ENCODE measurements at regions not wholly inside any gene's neighbourhood (a gene's known extent, or its start where the extent isn't known, plus 50 kb on each side); places are given as distances from the start of the nearest gene placed in this dataset.

GRCh38 chr22:49123621-49124192 lies 704.0 kb downstream of the BRD1 start:
- Mint-ChIP-seq H3K4me1 (no peaks in the 10 kb centered on the region), H3K4me3 (no peak overlapping the region), H3K9me3 (peaks cover 11% of the 10 kb centered on the region), H3K27me3 (peaks cover 5% of the 10 kb centered on the region), H3K36me3 (peaks cover 4% of the 10 kb centered on the region), H3K27ac (no peak overlapping the region)
- ATAC-seq (ENCODE audit: low read depth): no peak
- DNase-seq (ENCODE audit: low spot score in 2 of 2): no peak

- Mint-ChIP-seq H3K36me3 (peaks cover 4% of the 10 kb centered on the region), H3K27ac (no peak overlapping the region), H3K27me3 (peaks cover 5% of the 10 kb centered on the region), H3K4me1 (no peaks in the 10 kb centered on the region), H3K4me3 (no peak overlapping the region), H3K9me3 (peaks cover 8% of the 10 kb centered on the region)
- ATAC-seq (ENCODE audit: low read depth): no peak
- no peak for DNase-seq (ENCODE audit: low spot score in 2 of 2)
Observed at GRCh38 chr22:49119551-49119952, 708.1 kb downstream of the BRD1 start.

GRCh38 chr22:49118065-49118464 lies 709.6 kb downstream of the BRD1 start:
- H3K27me3 Mint-ChIP-seq: no peaks in the 10 kb centered on the region
- peaks cover 2% of the 10 kb centered on the region for H3K9me3 Mint-ChIP-seq
- DNase-seq (ENCODE audit: low spot score in 2 of 2) (no peak), ATAC-seq (ENCODE audit: low read depth) (no peak)
- no peak overlapping the region for H3K4me3 Mint-ChIP-seq
- no peaks in the 10 kb centered on the region for H3K36me3 Mint-ChIP-seq
- no peak overlapping the region for H3K27ac Mint-ChIP-seq
- no peaks in the 10 kb centered on the region for H3K4me1 Mint-ChIP-seq

- Mint-ChIP-seq H3K9me3 (peaks cover 2% of the 10 kb centered on the region), H3K27ac (no peak overlapping the region), H3K4me1 (no peaks in the 10 kb centered on the region), H3K27me3 (no peaks in the 10 kb centered on the region), H3K36me3 (no peaks in the 10 kb centered on the region), H3K4me3 (no peak overlapping the region)
- DNase-seq (ENCODE audit: low spot score in 2 of 2) (no peak), ATAC-seq (ENCODE audit: low read depth) (no peak)
Observed at GRCh38 chr22:49117486-49117885, 710.2 kb downstream of the BRD1 start.

DNA sequence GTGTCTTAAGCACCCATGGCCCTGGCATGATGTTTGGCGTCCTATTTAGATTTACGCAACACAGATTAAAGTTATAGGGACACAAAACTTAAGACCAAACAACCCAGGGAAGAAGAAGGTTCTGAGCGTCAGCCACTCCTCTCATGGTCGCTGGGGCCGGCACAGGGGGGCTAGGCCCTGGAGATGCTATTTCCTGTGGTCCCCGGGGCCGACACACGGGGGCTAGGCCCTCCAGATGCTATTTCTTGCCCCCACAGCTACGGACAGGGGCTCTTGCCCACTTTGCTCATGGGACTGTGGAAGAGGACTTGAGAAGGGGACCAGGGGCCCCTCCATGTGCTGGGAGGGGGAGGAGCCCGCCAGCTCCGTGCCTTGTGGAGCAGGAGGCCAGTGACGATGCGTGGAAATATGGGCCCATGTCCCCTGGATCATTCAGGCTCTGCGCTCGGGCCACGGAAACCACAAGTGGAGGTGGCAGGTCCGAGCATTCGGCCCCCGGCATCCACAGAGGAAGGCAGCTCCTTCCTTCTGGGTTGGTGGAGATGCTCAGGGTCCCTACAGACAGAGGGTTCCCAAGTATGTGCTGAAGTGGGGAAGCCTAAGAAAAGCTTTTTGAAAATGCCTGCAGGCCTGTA lies 711.1 kb downstream of the BRD1 start:
- Mint-ChIP-seq H3K9me3 (no peaks in the 10 kb centered on the region), H3K4me3 (no peak overlapping the region), H3K27me3 (no peaks in the 10 kb centered on the region), H3K4me1 (no peaks in the 10 kb centered on the region), H3K36me3 (no peaks in the 10 kb centered on the region), H3K27ac (no peak overlapping the region)
- DNase-seq (ENCODE audit: low spot score in 2 of 2) (no peak), ATAC-seq (ENCODE audit: low read depth) (no peak)

GRCh38 chr22:49116021-49116420 lies 711.7 kb downstream of the BRD1 start:
- Mint-ChIP-seq H3K4me1 (no peaks in the 10 kb centered on the region), H3K9me3 (no peaks in the 10 kb centered on the region), H3K27me3 (no peaks in the 10 kb centered on the region), H3K27ac (no peak overlapping the region), H3K36me3 (no peaks in the 10 kb centered on the region), H3K4me3 (no peak overlapping the region)
- DNase-seq (ENCODE audit: low spot score in 2 of 2) (no peak), ATAC-seq (ENCODE audit: low read depth) (no peak)

DNA sequence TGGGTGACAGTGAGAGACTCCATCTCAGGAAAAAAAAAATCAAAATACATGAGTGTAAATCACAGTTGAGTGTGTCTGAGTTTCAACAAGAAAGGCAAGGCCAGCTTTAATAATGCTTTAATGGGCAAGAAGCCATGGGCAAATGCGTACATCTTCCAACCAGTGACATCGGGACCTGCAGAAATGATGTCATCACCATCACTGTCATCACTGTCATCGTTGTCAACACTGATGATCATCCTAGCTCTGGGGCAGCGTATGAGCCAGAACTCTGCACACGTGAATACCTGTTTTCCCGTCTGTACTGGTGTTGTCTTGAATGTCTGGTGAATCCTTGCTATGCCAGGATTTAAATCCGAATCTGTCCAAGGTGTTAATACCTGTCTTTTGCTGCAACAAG lies 712.5 kb downstream of the BRD1 start:
- ATAC-seq (ENCODE audit: low read depth): no peak
- H3K9me3 Mint-ChIP-seq: no peaks in the 10 kb centered on the region
- H3K27ac Mint-ChIP-seq: no peak overlapping the region
- H3K36me3 Mint-ChIP-seq: no peaks in the 10 kb centered on the region
- no peak overlapping the region for H3K4me3 Mint-ChIP-seq
- DNase-seq (ENCODE audit: low spot score in 2 of 2): no peak
- no peaks in the 10 kb centered on the region for H3K4me1 Mint-ChIP-seq
- H3K27me3 Mint-ChIP-seq: no peaks in the 10 kb centered on the region

DNA sequence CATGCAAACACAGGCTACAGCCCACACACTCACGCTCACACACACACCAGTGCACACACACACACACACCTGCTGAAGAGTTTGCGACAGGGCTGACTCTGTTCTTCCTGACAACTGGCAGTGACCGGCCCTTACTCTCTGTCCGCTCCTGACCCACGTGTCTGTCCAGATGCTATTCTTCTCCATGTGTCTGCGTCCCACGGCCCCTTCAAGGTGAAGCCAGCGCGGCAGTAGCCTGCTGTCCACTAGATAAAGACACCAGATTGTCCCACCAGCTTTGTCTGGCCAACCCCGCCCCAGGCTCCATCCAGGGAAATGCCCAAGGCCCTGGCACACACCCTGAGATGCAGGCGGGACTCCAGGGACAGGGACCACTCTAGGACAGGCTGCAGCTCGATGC lies 713.9 kb downstream of the BRD1 start:
- H3K4me3 Mint-ChIP-seq: no peak overlapping the region
- no peaks in the 10 kb centered on the region for H3K4me1 Mint-ChIP-seq
- no peak overlapping the region for H3K27ac Mint-ChIP-seq
- ATAC-seq (ENCODE audit: low read depth) (no peak), DNase-seq (ENCODE audit: low spot score in 2 of 2) (no peak)
- no peaks in the 10 kb centered on the region for H3K36me3 Mint-ChIP-seq
- H3K9me3 Mint-ChIP-seq: no peaks in the 10 kb centered on the region
- no peaks in the 10 kb centered on the region for H3K27me3 Mint-ChIP-seq

DNA sequence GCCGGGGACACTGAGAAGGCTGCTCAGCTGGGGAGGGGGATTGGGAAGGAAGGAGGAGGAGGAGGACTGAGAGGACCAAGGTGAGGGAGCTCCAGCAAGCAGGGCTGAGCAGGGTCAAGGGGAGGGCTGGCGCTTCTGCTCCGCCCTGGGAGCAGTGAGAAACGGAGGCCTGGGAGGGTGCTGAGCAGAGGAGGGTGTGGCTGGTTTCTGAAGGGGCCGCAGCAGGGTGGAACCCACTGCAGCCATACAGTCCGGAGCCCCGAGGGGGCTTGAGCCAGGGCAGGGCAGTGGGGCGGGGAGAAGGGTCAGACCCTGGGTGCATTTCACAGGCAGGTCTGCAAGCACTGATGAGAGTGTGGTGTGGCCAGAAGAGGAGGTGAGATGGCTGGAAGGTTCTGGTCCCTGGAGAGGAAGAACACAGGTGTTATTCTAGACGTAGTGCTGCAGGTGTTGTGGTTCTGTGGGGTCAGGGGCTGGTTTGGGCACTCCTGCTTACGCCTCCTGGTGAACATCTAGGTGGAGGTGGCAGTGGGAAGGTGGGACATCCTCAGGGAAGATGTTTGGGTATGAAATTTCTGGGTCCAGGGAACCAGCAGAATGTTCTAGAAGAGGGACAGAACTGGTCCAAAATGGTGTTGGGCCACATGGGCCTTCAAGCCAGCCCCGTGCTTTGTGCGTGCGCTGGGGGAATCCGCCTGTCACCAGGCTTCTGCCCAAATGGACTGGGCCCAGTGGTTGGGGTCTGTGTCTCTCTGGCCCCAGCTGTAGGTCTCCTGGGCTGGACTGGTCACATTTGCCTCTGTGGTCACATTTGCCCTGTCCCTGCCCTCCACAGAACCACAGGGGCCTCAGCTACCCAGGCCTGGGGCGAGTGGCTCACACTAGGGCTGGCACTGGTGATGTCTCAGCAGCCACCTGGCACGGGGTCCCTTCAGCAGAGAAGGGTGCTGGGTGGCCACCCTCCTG lies 714.7 kb downstream of the BRD1 start:
- peaks cover 3% of the 10 kb centered on the region for H3K27me3 Mint-ChIP-seq
- H3K27ac Mint-ChIP-seq: no peak overlapping the region
- H3K9me3 Mint-ChIP-seq: no peaks in the 10 kb centered on the region
- no peak overlapping the region for H3K4me3 Mint-ChIP-seq
- DNase-seq (ENCODE audit: low spot score in 2 of 2) (no peak), ATAC-seq (ENCODE audit: low read depth) (no peak)
- no peaks in the 10 kb centered on the region for H3K36me3 Mint-ChIP-seq
- H3K4me1 Mint-ChIP-seq: no peaks in the 10 kb centered on the region

DNA sequence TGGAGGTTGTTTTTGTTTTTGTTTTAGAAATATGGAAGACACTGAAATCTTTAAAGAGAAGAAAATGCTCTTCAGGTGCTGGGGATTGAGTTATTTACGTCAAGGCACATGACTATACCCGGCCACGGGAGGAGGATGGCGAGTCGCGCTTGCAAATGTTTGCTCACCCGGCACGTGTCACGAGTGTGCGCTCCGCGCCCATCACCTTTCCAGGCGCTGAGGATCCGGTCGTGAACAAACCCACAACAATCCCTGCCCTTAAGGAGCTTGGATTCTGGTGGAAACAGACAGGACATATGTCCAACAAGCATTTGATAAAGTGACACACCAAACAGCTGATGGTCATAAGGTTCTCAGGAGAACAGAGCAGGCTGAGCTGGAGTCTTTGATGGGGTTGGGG lies 715.5 kb downstream of the BRD1 start:
- Mint-ChIP-seq H3K9me3 (no peaks in the 10 kb centered on the region), H3K4me3 (no peak overlapping the region), H3K36me3 (no peaks in the 10 kb centered on the region), H3K27me3 (peaks cover 6% of the 10 kb centered on the region), H3K27ac (no peak overlapping the region), H3K4me1 (no peaks in the 10 kb centered on the region)
- DNase-seq (ENCODE audit: low spot score in 2 of 2) (no peak), ATAC-seq (ENCODE audit: low read depth) (no peak)

DNA sequence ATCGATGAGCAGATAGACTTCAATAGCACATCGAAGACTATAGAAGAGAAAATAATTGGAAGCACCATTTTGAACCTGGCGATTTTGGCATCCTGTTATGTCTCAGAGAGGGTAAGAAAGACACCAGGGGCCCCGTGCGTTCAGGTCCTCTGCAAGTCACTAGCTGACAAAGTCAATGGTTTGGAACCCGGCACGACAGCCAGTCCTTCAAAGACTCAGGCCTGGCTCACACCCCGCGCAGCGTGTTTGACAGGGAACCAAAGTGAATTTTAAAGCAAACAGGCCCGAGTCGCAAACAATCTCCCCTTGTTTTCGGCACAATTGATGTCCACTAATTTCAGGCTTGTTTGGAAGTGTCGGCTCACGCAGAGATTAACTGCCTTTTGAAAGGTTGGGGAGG lies 716.6 kb downstream of the BRD1 start:
- ATAC-seq (ENCODE audit: low read depth) (no peak), DNase-seq (ENCODE audit: low spot score in 2 of 2) (no peak)
- Mint-ChIP-seq H3K27ac (no peak overlapping the region), H3K4me1 (no peaks in the 10 kb centered on the region), H3K27me3 (peaks cover 6% of the 10 kb centered on the region), H3K36me3 (no peaks in the 10 kb centered on the region), H3K9me3 (no peaks in the 10 kb centered on the region), H3K4me3 (no peak overlapping the region)

DNA sequence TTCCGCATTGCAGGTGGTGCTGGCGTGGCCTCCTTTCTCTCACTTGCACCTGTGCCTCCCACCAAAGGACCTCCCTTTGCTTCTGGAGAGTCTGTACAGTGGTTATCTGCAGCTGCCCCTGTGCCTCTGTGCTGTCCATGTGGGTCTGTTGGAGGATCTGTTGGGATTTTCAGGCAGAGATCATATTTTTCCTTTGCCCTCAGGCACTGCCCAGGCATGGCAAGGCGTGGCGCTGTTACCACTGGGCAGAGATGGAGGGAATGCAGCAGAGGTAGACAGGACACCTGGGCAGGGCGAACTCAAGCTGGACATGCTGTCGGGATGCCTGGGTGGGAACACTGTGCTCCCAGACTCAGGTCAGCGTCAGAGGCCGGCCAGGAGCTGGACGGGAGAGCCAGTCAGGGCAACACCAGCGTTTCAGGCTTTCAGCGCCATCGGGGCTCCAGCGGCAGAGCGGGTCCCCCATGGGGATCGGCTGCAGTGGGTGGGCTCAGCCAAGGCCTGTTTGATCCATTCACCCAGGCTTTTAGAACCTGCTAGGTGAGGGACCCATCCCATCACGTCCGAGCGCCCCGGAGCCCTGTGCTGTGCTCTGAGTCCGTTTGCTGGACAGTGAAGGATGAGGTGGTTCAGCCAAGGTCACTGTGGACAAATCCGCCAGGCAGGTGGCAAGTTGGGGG lies 718.9 kb downstream of the BRD1 start:
- Mint-ChIP-seq H3K27me3 (peaks cover 11% of the 10 kb centered on the region), H3K9me3 (peaks cover 2% of the 10 kb centered on the region), H3K27ac (no peak overlapping the region), H3K4me3 (no peak overlapping the region), H3K36me3 (no peaks in the 10 kb centered on the region), H3K4me1 (no peaks in the 10 kb centered on the region)
- ATAC-seq (ENCODE audit: low read depth): no peak
- DNase-seq (ENCODE audit: low spot score in 2 of 2): no peak

GRCh38 chr22:49107961-49108530 lies 719.6 kb downstream of the BRD1 start:
- DNase-seq (ENCODE audit: low spot score in 2 of 2) (no peak), ATAC-seq (ENCODE audit: low read depth) (no peak)
- Mint-ChIP-seq H3K27ac (no peak overlapping the region), H3K4me1 (no peaks in the 10 kb centered on the region), H3K4me3 (no peak overlapping the region), H3K27me3 (peaks cover 11% of the 10 kb centered on the region), H3K9me3 (peaks cover 2% of the 10 kb centered on the region), H3K36me3 (no peaks in the 10 kb centered on the region)

DNA sequence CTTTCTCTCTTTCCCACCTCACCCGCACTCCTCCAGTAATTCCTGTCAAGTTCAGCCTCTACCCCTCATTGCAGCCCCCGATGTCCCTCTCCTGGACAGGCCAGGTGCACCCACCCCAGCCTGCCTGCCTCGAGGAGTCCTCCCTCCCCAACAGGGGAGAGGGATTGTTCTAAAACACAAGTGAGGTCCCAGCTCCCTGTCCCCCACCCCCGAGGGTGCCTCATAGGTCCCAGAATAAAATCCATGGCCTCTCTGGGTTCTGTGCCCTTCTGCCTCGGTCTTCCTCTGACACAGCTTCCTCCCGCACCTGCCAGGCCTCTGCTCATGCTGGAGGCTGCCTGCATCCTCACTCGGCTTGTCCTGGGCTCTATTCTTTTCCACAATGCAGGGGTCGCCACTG lies 720.1 kb downstream of the BRD1 start:
- Mint-ChIP-seq H3K27ac (no peak overlapping the region), H3K36me3 (no peaks in the 10 kb centered on the region), H3K4me1 (no peaks in the 10 kb centered on the region), H3K4me3 (no peak overlapping the region), H3K9me3 (peaks cover 2% of the 10 kb centered on the region), H3K27me3 (peaks cover 11% of the 10 kb centered on the region)
- DNase-seq (ENCODE audit: low spot score in 2 of 2): no peak
- no peak for ATAC-seq (ENCODE audit: low read depth)
